IPS-15b (cell line): ENCODE measurements at regions not wholly inside any gene's neighbourhood (a gene's known extent, or its start where the extent isn't known, plus 50 kb on each side); places are given as distances from the start of the nearest gene placed in this dataset.

Experiments used
- H3K27me3 ChIP-seq: one replicate; pipeline ENCODE4 v1.6.1; 2013; ENCODE audit warnings: low read length; ENCODE audit not compliant: control insufficient read depth, insufficient read depth
- H3K36me3 ChIP-seq: one replicate; pipeline ENCODE4 v1.6.1; 2013; ENCODE audit warnings: low read length; ENCODE audit not compliant: control insufficient read depth, insufficient read depth
- H3K4me1 ChIP-seq: one replicate; pipeline ENCODE4 v1.6.1; 2013; ENCODE audit warnings: mild to moderate bottlenecking, low read length; ENCODE audit not compliant: control insufficient read depth, insufficient read depth
- H3K4me3 ChIP-seq: one replicate; pipeline ENCODE4 v1.5.1; 2013; ENCODE audit warnings: low read depth, low read length
- H3K9ac ChIP-seq: one replicate; pipeline ENCODE4 v1.6.1; 2013; ENCODE audit warnings: low read depth, mild to moderate bottlenecking, low read length
- H3K9me3 ChIP-seq: one replicate; pipeline ENCODE4 v1.6.1; 2013; ENCODE audit warnings: mild to moderate bottlenecking, low read length; ENCODE audit not compliant: control insufficient read depth, insufficient read depth

DNA sequence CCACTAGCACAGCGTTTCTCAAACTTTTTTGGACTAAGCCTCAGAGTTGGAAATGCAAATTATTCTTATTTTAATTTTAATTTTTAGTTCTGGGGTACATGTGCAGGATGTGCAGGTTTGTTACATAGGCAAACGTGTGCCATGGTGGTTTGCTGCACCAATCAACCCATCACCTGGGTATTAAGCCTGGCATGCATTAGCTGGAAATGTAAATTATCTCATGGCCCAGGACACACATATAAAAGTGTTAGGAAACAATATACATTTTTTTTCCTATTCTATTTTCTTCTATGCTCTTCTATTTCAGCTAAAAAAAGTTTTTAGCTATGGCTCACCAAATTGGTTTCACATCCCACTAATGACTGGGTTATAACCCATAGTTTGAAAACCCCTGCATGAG lies 73.3 kb upstream of the LRIG1 start:
- no peak overlapping the region for H3K4me3 ChIP-seq
- H3K9ac ChIP-seq: no peak overlapping the region
- peaks cover 10% of the 10 kb centered on the region for H3K4me1 ChIP-seq
- H3K9me3 ChIP-seq: no peaks in the 10 kb centered on the region
- H3K36me3 ChIP-seq: no peaks in the 10 kb centered on the region
- H3K27me3 ChIP-seq: no peaks in the 10 kb centered on the region

DNA sequence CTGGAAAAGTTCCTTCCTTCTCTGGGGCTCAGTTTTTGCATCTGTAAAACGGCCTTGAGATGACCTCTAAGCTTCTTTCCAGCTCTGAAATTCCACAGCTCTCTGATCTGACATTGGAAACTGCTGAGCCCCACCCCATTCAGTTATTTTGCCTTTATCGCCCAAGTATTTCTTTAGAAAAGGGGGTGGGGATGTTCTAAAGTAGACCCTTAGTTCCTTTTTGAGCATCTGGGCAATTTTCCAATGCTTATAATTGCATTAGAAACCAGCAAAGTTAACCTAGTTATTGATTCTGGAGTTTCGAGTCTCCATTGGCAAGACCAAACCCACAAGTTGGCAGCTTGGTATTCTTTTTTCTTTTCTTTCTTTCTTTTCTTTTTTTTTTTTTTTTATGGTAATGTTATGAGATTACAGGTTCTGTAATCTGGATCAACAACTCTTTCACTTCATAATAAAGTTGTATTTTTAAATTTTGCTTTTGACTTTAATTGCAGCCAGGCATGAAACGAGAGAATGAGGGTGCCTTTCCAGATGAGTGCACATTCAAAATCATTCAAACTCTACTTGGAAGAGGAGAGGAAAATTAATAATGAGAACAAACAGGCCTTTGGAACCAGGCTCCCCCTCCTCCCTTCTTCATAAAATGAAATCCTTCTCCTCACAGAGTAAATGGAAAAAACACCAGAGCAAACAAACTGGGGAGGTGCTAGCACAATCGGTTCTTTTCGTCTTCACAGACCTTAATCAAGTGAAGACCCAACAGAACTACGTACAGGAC lies 76.8 kb upstream of the LRIG1 start:
- Histone ChIP-seq H3K4me3 (no peak overlapping the region), H3K9me3 (no peaks in the 10 kb centered on the region), H3K36me3 (no peaks in the 10 kb centered on the region), H3K27me3 (no peaks in the 10 kb centered on the region), H3K4me1 (peaks cover 6% of the 10 kb centered on the region), H3K9ac (no peak overlapping the region)

DNA sequence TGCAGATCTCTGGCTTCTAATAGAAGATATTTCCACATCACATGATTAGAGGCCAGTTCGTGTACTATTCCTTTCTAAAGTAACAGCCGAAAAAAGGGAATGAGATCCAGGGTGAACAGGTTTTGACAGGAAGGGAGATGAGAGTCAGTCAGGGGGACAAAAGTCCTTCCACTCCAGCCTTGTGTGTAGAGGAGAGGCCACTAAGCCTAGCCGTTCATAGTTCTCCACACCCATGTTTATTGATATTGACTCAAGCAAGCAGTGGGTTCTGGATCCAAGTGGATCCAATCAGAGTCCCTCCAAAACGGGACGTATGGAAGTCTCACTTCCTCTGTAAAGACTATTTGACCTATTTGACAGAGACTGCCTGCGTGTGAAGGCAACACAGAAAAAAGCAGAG lies 80.4 kb upstream of the LRIG1 start:
- H3K27me3 ChIP-seq: no peaks in the 10 kb centered on the region
- no peak overlapping the region for H3K9ac ChIP-seq
- no peaks in the 10 kb centered on the region for H3K9me3 ChIP-seq
- no peak overlapping the region for H3K4me3 ChIP-seq
- H3K36me3 ChIP-seq: no peaks in the 10 kb centered on the region
- H3K4me1 ChIP-seq: no peaks in the 10 kb centered on the region

DNA sequence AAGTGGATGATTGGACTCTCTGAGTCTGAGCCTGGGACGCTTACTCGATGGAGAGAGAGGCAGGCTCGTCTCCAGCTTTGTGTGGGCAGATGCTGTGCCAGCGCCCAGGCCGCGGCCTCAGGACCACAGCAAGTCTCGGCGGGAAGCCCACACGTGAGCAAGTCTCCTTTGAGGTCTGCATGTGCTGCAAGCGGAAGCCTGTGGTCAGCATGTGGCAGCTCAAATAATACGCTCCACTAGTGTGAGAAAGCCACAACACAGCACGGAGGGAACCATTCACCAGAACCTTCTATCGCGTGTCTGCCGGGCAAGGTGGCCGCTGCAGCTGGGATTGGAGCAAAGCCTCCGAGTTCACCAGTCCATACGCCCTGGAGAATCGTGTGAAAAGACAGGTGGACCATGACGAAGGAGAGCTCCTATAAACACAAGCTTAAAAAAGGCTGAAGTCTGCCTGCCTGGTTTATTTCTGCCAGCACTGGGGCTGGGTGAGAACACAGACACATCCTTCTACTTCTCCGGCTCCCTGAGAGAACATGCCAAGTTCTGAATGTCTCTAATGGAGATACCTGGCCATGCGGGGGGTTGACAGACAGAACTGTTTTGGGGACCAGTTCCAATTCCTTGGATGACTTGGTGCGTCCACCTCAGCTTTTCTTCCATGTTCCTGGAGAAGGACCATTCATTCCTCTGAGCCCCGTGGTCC lies 82.0 kb upstream of the LRIG1 start:
- Histone ChIP-seq H3K27me3 (no peaks in the 10 kb centered on the region), H3K9ac (no peak overlapping the region)

DNA sequence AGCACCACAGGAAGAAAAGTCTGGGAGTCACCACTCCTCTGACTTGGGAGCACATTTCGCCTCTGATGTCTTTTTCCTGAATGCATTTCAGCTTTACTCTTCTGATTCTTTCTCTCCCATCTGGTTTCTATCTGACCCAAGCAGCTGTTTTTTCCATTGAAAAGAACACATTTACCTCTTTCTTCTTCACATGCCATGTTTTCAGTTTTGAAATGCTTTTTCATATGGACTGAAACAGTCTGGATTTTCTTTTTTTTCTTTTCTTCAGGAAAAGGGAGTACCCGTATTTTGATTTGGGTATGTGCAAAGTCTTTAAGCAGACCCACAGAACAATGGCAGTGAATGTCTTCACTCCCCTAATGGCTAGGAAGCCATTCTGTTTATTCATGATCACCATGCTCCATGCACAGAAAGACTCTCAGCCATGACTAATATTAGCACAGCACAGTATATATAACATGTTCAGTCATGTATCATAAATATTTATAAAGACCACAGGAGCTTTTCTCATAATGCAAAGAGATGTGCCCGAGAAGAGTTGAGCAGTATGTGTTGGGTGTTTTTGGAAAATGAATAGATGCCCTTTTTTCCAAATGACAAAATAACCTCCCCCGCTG lies 82.7 kb upstream of the LRIG1 start:
- Histone ChIP-seq H3K9me3 (no peaks in the 10 kb centered on the region), H3K27me3 (no peaks in the 10 kb centered on the region), H3K4me3 (no peak overlapping the region), H3K36me3 (no peaks in the 10 kb centered on the region), H3K4me1 (no peaks in the 10 kb centered on the region), H3K9ac (no peak overlapping the region)

More for the DNA sequence above, 82.0 kb upstream of the LRIG1 start:
- Histone ChIP-seq H3K4me1 (no peaks in the 10 kb centered on the region), H3K36me3 (no peaks in the 10 kb centered on the region), H3K9me3 (no peaks in the 10 kb centered on the region), H3K4me3 (no peak overlapping the region)

DNA sequence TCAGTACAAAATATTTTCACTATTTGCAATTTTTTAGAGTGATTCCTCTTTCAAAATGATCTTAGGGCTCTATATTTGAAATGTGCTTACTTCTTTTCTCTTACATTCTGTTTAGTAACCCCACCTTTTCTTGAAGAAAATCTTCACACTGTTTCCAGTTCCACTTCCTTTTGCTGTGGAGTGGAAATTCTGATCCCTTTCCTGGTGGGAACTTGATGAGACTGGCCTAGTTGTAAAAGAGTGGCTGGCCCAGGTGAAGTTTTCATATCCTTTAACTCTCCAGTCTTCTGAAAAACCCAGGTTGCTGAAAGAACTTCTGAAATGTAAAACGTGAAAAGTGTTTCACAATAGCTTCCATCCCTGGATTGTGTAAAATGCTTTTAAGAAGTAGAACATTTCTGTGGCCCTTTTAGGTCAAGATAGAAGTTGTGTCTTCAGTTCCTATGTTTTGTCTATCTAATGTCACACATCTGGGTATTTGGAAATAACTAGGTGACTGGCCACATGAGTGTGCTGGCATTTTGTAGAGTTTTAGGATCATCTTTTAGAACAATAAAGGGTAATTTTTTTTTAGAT lies 84.8 kb upstream of the LRIG1 start:
- Histone ChIP-seq H3K4me1 (no peaks in the 10 kb centered on the region), H3K27me3 (no peaks in the 10 kb centered on the region), H3K9ac (no peak overlapping the region), H3K9me3 (no peaks in the 10 kb centered on the region), H3K4me3 (no peak overlapping the region), H3K36me3 (no peaks in the 10 kb centered on the region)

DNA sequence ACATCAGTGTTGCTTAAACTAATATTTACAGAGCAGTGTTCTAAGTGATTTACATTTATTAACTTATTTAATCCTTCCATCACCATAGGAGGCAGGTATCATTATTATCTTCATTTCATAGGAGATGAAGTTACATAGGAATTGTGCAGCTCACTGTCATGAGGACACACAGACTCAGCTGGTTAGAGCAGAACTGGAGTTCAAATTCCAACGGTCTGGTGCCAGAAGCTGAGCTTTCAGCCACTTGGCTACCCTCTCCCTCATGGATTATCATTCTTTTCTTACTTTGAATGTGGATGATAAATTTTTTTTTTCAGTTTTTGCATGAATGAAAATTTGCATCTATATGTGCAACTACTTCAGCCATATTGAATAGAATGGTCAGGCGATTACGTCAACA lies 86.0 kb upstream of the LRIG1 start:
- Histone ChIP-seq H3K27me3 (no peaks in the 10 kb centered on the region), H3K4me3 (no peak overlapping the region), H3K4me1 (peaks cover 5% of the 10 kb centered on the region), H3K36me3 (no peaks in the 10 kb centered on the region), H3K9me3 (no peaks in the 10 kb centered on the region), H3K9ac (no peak overlapping the region)

DNA sequence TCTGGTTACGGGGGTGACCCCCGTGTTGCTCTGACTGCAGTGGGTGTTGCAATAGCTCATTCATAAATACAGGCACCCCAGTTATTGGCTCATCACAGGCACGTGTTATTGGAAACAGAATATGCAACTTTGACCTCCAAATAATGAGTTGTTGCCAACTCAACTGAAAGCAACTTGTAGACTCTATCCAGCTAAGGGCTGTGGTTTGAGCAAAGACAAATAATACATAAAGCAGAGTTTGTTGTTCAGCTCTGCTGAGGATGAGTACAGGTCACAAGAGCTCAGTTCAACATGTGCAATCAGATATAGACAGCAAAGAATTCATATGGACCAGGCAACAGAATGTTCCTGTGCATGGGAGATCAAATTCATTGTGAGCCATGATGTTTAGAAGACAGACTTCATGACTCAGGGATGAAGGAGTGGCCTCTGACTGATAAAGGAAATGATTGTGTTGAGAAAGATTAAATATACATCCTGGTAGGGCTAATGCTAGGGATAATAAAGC lies 87.6 kb upstream of the LRIG1 start:
- H3K9ac ChIP-seq: no peak overlapping the region
- no peak overlapping the region for H3K4me3 ChIP-seq
- no peaks in the 10 kb centered on the region for H3K9me3 ChIP-seq
- H3K36me3 ChIP-seq: no peaks in the 10 kb centered on the region
- H3K27me3 ChIP-seq: no peaks in the 10 kb centered on the region
- H3K4me1 ChIP-seq: peaks cover 17% of the 10 kb centered on the region

DNA sequence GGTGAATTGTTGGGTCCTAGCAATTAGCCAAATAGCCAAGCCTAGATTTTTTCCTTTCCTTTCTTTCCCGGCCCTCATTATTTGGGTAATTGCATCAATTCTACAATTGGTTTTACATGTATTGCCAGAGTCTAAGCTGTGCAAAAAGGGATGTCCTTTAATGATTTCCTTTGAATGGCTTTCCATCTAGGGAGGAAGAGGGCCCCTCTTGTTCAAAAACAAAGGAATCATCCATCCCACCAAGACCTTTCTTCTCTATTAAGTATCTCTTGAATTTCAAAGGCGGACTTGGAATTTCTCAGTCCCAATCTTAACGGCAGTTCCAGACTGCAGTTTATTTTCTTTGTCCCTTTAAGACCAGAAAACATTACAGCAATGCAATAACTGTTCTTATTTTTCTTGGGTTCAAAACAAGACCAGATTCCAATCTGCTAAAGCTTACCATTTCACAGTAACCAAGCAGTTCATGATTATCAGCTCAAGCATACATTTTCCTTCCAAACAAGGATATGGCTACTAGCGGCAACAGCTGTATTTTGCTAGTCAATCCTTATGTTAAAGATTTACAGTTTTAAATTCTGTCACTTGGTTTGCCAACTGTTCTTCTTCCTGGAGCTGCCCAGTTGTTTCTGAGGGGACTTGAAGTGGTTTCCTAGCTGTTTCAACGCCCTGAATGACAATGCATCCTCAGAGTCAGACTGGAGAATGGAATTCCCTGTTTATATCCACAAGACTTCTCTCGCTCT lies 91.4 kb upstream of the LRIG1 start:
- Histone ChIP-seq H3K9ac (no peak overlapping the region), H3K9me3 (no peaks in the 10 kb centered on the region), H3K4me1 (peaks cover 18% of the 10 kb centered on the region), H3K36me3 (no peaks in the 10 kb centered on the region), H3K27me3 (no peaks in the 10 kb centered on the region), H3K4me3 (no peak overlapping the region)

DNA sequence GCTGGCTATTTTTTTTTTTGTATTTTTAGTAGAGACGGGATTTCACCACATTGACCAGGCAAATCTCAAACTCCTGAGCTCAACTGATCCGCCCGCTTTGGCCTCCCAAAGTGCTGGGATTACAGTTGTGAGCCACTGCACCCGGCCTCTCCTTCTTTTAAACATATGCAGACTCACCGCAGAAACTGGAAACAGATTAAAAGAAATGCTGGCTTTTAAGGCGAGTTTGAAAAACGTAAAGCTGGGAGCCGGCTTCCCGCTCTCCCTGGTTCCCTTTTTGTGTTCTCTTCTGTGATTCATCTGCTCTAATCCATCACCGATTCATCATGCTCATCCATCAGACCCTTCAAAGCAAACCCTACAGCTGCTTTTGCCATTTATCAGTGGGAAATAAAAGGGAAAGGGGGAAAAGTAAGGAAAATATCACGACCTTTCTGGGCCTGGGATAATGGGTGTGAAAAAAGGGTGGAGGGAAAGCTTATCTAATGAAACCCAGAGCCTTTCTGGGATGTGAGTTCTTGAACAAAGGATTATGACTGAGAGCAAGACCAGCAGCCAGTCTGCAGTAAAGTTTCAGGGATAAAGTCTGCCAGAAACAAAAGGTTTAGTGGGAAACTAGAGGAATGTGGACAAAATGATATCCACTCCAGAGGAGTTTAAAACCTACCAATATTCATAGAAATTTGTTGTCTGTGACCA lies 92.3 kb upstream of the LRIG1 start:
- H3K27me3 ChIP-seq: no peaks in the 10 kb centered on the region
- H3K9ac ChIP-seq: no peak overlapping the region
- H3K4me3 ChIP-seq: no peak overlapping the region
- H3K4me1 ChIP-seq: peaks cover 18% of the 10 kb centered on the region
- H3K36me3 ChIP-seq: no peaks in the 10 kb centered on the region
- H3K9me3 ChIP-seq: no peaks in the 10 kb centered on the region

DNA sequence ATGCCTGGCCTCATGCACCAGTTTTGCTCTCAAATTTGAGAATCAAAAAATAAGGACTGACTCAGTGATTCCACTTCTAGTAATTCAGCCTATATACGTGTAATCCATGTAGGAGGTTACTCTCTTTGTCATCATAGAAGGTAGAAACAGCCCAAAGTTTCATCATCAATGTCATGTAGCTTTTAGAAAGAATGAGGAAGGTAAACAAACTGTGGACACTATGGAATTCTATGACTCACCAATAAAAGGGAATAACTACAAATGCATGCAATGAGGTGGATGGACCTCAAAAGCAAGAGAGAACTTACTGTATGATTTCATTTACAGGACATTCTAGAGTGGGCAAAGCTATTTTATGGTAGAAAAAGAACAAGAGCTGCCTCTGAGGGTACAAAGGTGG lies 93.2 kb upstream of the LRIG1 start:
- H3K36me3 ChIP-seq: no peaks in the 10 kb centered on the region
- H3K9ac ChIP-seq: no peak overlapping the region
- no peak overlapping the region for H3K4me3 ChIP-seq
- H3K9me3 ChIP-seq: no peaks in the 10 kb centered on the region
- H3K27me3 ChIP-seq: no peaks in the 10 kb centered on the region
- H3K4me1 ChIP-seq: peaks cover 18% of the 10 kb centered on the region
